ENCODE measurements at regions not wholly inside any gene's neighbourhood (a gene's known extent, or its start where the extent isn't known, plus 50 kb on each side); places are given as distances from the start of the nearest gene placed in this dataset.

GRCh38 chr3:89877230-89877629 lies 769.8 kb downstream of the EPHA3 start:
- Histone ChIP-seq H3K4me2 (no peak overlapping the region), H3K4me3 (no peak overlapping the region), H3K4me1 (no peaks in the 10 kb centered on the region), H3K9me3 (peaks cover 2% of the 10 kb centered on the region; the same call in 2 of the 3 replicates), H3K27ac (no peak overlapping the region)
- no peak for TF ChIP-seq CBX2 (IDR thresholded peaks at IDR 0.05; ENCODE audit: borderline replicate concordance, low read depth)
- no peak for TF ChIP-seq HES2 (IDR thresholded peaks at IDR 0.05)
- no peak for TF ChIP-seq FOSB (CRISPR knock-in tag; IDR thresholded peaks at IDR 0.05)
- TF ChIP-seq MYC (IDR thresholded peaks at IDR 0.05; ENCODE audit: borderline replicate concordance, low read length) = no peak
- no peak for TF ChIP-seq JUNB (IDR thresholded peaks at IDR 0.05)
- no peak for TF ChIP-seq GATA3 (IDR thresholded peaks at IDR 0.05; ENCODE audit: borderline replicate concordance)
- TF ChIP-seq CBX8 (IDR thresholded peaks at IDR 0.05) = no peak
- TF ChIP-seq NPAS2 (CRISPR knock-in tag; IDR thresholded peaks at IDR 0.05; ENCODE audit: borderline replicate concordance) = no peak
- DNase-seq (ENCODE audit: low read depth in 1 of 2, low spot score in 1 of 2) (no peak), ATAC-seq (no peak), FAIRE-seq (no peak)
- POLR2A ChIA-PET = no interaction called here
- 0% methylated on average over 2 of the region's 2 CpGs for WGBS (ENCODE audit: missing lambda C conversion rate)
- CTCF ChIA-PET = no interaction called here

- no peak for DNase-seq (ENCODE audit: low read depth in 1 of 2, low spot score in 1 of 2)
- Histone ChIP-seq H3K4me1 (no peaks in the 10 kb centered on the region), H3K4me3 (no peak overlapping the region), H3K9me3 (no peaks in the 10 kb centered on the region; the same call in 2 of the 3 replicates), H3K27ac (no peak overlapping the region), H3K4me2 (no peak overlapping the region)
- ChIA-PET POLR2A (no interaction called here), CTCF (no interaction called here)
- no peak for TF ChIP-seq POLR2AphosphoS2 (conservative IDR thresholded peaks at IDR 0.05; ENCODE audit: low read length)
- no peak for TF ChIP-seq MAFK (IDR thresholded peaks at IDR 0.05; ENCODE audit: partially characterized antibody)
- no peak for TF ChIP-seq POLR2A (IDR thresholded peaks at IDR 0.05; ENCODE audit: low read length)
- TF ChIP-seq RFX5 (IDR thresholded peaks at IDR 0.05) = no peak
- no peak for TF ChIP-seq CEBPB (IDR thresholded peaks at IDR 0.05)
- no peak for TF ChIP-seq PHF8 (IDR thresholded peaks at IDR 0.05; ENCODE audit: borderline replicate concordance, low read depth)
- no peak for TF ChIP-seq ESRRA (IDR thresholded peaks at IDR 0.05; ENCODE audit: borderline replicate concordance, low read length)
- TF ChIP-seq FOSB (CRISPR knock-in tag; IDR thresholded peaks at IDR 0.05) = no peak
- no peak for TF ChIP-seq HOXA7 (CRISPR knock-in tag; IDR thresholded peaks at IDR 0.05)
- TF ChIP-seq ZSCAN20 (CRISPR knock-in tag; IDR thresholded peaks at IDR 0.05) = no peak
- TF ChIP-seq CTCF (IDR thresholded peaks at IDR 0.05) = no peak
- TF ChIP-seq EP300 (IDR thresholded peaks at IDR 0.05) = no peak
- no peak for TF ChIP-seq CBX2 (IDR thresholded peaks at IDR 0.05; ENCODE audit: borderline replicate concordance, low read depth)
- no peak for TF ChIP-seq MAX (IDR thresholded peaks at IDR 0.05)
- TF ChIP-seq HOXB13 (CRISPR knock-in tag; IDR thresholded peaks at IDR 0.05; ENCODE audit: low read depth) = no peak
- no peak for TF ChIP-seq ELK1 (IDR thresholded peaks at IDR 0.05; ENCODE audit: low read depth, low read length)
- TF ChIP-seq ZNF302 (CRISPR knock-in tag; IDR thresholded peaks at IDR 0.05) = no peak
- TF ChIP-seq E2F6 (IDR thresholded peaks at IDR 0.05; ENCODE audit: borderline replicate concordance, low read depth) = no peak
- no peak for TF ChIP-seq HDAC2 (IDR thresholded peaks at IDR 0.05)
- no peak for TF ChIP-seq GATA3 (IDR thresholded peaks at IDR 0.05; ENCODE audit: borderline replicate concordance)
- ATAC-seq = no peak
- FAIRE-seq = no peak
These were observed 782.0 kb downstream of the EPHA3 start for GRCh38 chr3:89889386-89889785.
